Gastroesophageal sphincter (tissue), 4 donors: ENCODE measurements at regions not wholly inside any gene's neighbourhood (a gene's known extent, or its start where the extent isn't known, plus 50 kb on each side); places are given as distances from the start of the nearest gene placed in this dataset.

Experiments
- ATAC-seq: fragments of 150-250 bp; one replicate; pipeline ENCODE4 v1.9.1; 2016; ENCODE audit warnings: mild to moderate bottlenecking, moderate library complexity
- H3K27ac ChIP-seq, 4 donors: fragments of 200-600 bp; sonication (generic) in 3 of 4; 1 replicate in 3 of 4; 2 replicates in 1 of 4; pipeline ENCODE4 v1.5.1; 2016 to 2019
- H3K27me3 ChIP-seq: fragments of 200-600 bp; sonication (generic); one replicate; pipeline ENCODE4 v1.5.1; 2019
- H3K36me3 ChIP-seq, 2 donors: fragments of 200-600 bp; sonication (generic); one replicate each; pipeline ENCODE4 v1.5.1; 2019; ENCODE audit warnings: control low read depth in 1 of 2
- H3K4me1 ChIP-seq, 3 donors: fragments of 200-600 bp; sonication (generic); 1 replicate in 2 of 3; 2 replicates in 1 of 3; pipeline ENCODE4 v1.5.1; 2016 to 2019; ENCODE audit warnings: control low read depth in 2 of 3
- H3K4me3 ChIP-seq, 2 donors: fragments of 200-600 bp; sonication (generic); one replicate each; pipeline ENCODE4 v1.5.1; 2019; ENCODE audit warnings: mild to moderate bottlenecking in 1 of 2, moderate library complexity in 1 of 2
- H3K9me3 ChIP-seq, 3 donors: fragments of 200-600 bp; sonication (generic); one replicate each; pipeline ENCODE4 v1.5.1; 2017 to 2019; ENCODE audit warnings: control low read depth in 2 of 3
- EP300 ChIP-seq: sonication (generic); formaldehyde crosslinking; IDR thresholded peaks from one replicate; pipeline ENCODE4 v1.6.1; 2017; ENCODE audit warnings: antibody characterized with exemption, mild to moderate bottlenecking
- POLR2A ChIP-seq, 2 donors: fragments of 450-650 bp; IDR thresholded peaks; one replicate each; pipeline ENCODE4 v1.6.1; 2017; ENCODE audit warnings: antibody characterized with exemption in 2 of 2, mild to moderate bottlenecking in 2 of 2, moderate library complexity in 1 of 2
- POLR2AphosphoS5 ChIP-seq: sonication (generic); formaldehyde crosslinking; IDR thresholded peaks from one replicate; pipeline ENCODE4 v1.6.1; 2017; ENCODE audit warnings: antibody characterized with exemption
- WGBS, 2 donors: methylation state at CpG; one replicate each; pipeline ENCODE4 v1.1.5; 2018; ENCODE audit warnings: low coverage in 1 of 2; 5-methylcytosine and 5-hydroxymethylcytosine counted together
- TF ChIP-seq, protein P1 (sequence below), 4 experiments: fragments of 200-600 bp in 2 of 4; fragments of 450-650 bp in 2 of 4; sonication (generic) in 1 of 4; IDR thresholded peaks; one replicate each; pipeline ENCODE4 v1.5.1; 2017 to 2019; ENCODE audit warnings: antibody characterized with exemption in 4 of 4, mild to moderate bottlenecking in 2 of 4, moderate library complexity in 2 of 4

DNA sequence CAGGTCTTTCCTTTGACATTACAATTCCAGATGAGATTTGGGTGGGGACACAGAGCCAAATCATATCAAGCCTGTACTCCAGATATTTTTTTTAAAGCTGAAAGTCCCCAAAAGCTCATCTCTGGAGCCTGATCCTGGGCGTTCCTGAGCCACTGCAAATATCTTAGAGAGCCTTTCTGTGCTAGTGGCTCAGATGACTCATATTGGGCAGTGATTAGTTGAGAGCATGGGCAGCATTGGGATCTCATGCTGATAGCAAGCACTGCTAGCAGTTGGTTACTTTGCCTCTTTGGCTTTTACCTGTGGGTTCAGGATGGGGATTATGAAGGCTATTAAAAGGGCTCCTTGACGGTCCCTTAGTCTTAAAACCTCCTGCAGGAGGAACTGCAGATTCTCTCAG lies 51.4 kb upstream of the SCRG1 start:
- H3K27me3 ChIP-seq: no peaks in the 10 kb centered on the region
- H3K4me3 ChIP-seq: no peak overlapping the region
- WGBS, 2 donors: 100% methylated on average over 1 of the region's 2 CpGs
- peaks cover 0 to 8% of the 10 kb centered on the region in 2 donors for H3K36me3 ChIP-seq
- no peak overlapping the region for H3K27ac ChIP-seq
- H3K9me3 ChIP-seq: no peaks in the 10 kb centered on the region
- no peak for ATAC-seq
- TF ChIP-seq POLR2A (IDR thresholded peaks at IDR 0.05) (no peak), EP300 (no peak), POLR2AphosphoS5 (no peak)
- TF ChIP-seq, protein P1, sequence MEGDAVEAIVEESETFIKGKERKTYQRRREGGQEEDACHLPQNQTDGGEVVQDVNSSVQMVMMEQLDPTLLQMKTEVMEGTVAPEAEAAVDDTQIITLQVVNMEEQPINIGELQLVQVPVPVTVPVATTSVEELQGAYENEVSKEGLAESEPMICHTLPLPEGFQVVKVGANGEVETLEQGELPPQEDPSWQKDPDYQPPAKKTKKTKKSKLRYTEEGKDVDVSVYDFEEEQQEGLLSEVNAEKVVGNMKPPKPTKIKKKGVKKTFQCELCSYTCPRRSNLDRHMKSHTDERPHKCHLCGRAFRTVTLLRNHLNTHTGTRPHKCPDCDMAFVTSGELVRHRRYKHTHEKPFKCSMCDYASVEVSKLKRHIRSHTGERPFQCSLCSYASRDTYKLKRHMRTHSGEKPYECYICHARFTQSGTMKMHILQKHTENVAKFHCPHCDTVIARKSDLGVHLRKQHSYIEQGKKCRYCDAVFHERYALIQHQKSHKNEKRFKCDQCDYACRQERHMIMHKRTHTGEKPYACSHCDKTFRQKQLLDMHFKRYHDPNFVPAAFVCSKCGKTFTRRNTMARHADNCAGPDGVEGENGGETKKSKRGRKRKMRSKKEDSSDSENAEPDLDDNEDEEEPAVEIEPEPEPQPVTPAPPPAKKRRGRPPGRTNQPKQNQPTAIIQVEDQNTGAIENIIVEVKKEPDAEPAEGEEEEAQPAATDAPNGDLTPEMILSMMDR (IDR thresholded peaks at IDR 0.05): no peak
- H3K4me1 ChIP-seq: peaks cover 5 to 22% (median 6%) of the 10 kb centered on the region in 3 donors

DNA sequence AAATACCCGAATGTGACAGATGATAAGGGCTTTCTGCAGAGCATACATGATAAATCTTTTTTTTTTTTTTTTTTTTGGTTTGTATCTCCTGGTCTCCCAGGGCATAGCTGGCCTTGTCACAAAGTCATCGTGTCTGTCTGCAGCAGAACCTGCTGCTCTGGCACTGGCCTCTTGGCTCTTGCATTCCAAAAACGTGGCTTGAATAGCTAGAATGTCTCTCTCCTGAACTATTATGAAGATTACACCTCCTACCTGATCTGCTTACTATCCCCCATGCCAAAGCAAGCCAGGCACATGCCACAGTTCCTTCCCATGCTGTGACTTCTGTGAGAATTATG lies 50.4 kb upstream of the SCRG1 start:
- Histone ChIP-seq H3K36me3 (peaks cover 0 to 8% of the 10 kb centered on the region in 2 donors), H3K4me3 (no peak overlapping the region), H3K27ac (no peak overlapping the region), H3K9me3 (no peaks in the 10 kb centered on the region), H3K27me3 (no peaks in the 10 kb centered on the region), H3K4me1 (peaks cover 5 to 22% (median 6%) of the 10 kb centered on the region in 3 donors)
- TF ChIP-seq, protein P1 (IDR thresholded peaks at IDR 0.05): no peak
- WGBS, 2 donors: 18 to 28% methylated on average over 3 of the region's 3 CpGs
- no peak for ATAC-seq

DNA sequence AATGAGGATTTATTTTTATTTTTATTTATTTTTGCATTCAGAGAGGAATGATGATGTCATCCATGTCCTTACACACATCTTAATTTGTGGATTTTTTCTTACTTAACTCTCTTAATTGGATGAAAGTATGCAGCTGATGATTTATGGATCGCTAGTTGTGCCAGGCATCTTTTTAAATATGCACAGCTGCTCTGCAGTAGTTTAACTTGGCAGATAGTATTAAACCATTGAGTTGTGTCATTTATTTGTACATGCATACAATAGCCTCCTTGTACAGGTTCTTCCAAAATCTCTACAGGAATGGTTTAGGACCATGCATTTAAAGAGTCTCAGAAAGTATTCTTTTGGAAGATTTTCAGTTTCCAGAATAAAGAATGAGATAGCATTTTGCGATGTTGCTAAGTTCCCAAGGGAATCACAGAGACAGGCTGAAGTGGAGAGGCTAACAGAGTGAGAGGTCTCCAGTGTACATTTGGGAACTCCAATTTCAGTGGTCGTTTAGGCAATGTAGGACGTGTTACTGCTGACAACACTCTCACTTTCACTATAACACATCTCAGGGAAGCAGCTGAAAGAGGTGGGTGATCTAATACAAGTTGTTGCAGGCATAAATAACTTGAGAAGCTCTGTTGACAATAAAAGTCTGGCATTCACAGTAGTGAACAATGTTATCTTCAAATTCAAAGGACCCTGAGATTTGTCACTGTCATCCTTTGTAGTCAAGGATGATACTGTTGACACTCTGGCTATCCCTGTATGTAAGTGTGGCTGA lies 49.9 kb upstream of the SCRG1 start:
- 13 to 20% methylated on average over 2 to 4 of the region's 4 CpGs for WGBS, 2 donors
- peak overlapping the region in 2 of 4 donors; percentile 25 to 44 for H3K27ac ChIP-seq
- H3K36me3 ChIP-seq: peaks cover 0 to 8% of the 10 kb centered on the region in 2 donors
- H3K4me1 ChIP-seq: peaks cover 5 to 22% (median 6%) of the 10 kb centered on the region in 3 donors
- no peaks in the 10 kb centered on the region for H3K27me3 ChIP-seq
- H3K4me3 ChIP-seq: no peak overlapping the region
- no peak for ATAC-seq
- H3K9me3 ChIP-seq: no peaks in the 10 kb centered on the region
- TF ChIP-seq POLR2AphosphoS5 (no peak), POLR2A (IDR thresholded peaks at IDR 0.05) (no peak), EP300 (no peak)
- TF ChIP-seq, protein P1 (IDR thresholded peaks at IDR 0.05): no peak
